AG09319 (cell line): ENCODE measurements at regions not wholly inside any gene's neighbourhood (a gene's known extent, or its start where the extent isn't known, plus 50 kb on each side); places are given as distances from the start of the nearest gene placed in this dataset.

ENCODE experiments used
- DNase-seq: peaks from one replicate; pipeline ENCODE4 v3.0.0-alpha.2; 2010; ENCODE audit warnings: low read depth; ENCODE audit errors: extremely low read depth
- TF ChIP-seq, protein P1 (sequence below): IDR thresholded peaks from 2 replicates; pipeline ENCODE4 v1.5.1; 2011; ENCODE audit warnings: low read depth, mild to moderate bottlenecking, inconsistent platforms, low read length, moderate library complexity

DNA sequence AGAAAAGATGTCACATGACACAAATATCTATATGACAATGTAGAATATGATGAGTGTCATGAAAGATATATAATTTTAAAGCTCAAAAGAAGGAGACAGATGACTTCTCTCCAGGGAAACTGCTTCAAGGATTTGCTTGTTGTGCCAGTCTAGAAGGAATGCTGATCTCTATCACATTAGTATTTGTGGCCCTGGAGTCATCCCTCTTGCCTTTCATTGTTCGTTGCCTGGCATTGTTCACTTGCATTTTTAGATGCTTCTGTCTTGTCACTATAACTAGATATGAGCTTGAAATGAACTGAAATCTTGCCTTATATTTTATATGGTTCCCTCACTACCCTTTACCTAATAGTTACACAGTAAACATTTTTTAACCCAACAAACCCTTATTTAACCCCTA, 207.5 kb downstream of the ZNF608 start:
- no peak for DNase-seq
- TF ChIP-seq, protein P1, sequence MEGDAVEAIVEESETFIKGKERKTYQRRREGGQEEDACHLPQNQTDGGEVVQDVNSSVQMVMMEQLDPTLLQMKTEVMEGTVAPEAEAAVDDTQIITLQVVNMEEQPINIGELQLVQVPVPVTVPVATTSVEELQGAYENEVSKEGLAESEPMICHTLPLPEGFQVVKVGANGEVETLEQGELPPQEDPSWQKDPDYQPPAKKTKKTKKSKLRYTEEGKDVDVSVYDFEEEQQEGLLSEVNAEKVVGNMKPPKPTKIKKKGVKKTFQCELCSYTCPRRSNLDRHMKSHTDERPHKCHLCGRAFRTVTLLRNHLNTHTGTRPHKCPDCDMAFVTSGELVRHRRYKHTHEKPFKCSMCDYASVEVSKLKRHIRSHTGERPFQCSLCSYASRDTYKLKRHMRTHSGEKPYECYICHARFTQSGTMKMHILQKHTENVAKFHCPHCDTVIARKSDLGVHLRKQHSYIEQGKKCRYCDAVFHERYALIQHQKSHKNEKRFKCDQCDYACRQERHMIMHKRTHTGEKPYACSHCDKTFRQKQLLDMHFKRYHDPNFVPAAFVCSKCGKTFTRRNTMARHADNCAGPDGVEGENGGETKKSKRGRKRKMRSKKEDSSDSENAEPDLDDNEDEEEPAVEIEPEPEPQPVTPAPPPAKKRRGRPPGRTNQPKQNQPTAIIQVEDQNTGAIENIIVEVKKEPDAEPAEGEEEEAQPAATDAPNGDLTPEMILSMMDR: no peak

DNA sequence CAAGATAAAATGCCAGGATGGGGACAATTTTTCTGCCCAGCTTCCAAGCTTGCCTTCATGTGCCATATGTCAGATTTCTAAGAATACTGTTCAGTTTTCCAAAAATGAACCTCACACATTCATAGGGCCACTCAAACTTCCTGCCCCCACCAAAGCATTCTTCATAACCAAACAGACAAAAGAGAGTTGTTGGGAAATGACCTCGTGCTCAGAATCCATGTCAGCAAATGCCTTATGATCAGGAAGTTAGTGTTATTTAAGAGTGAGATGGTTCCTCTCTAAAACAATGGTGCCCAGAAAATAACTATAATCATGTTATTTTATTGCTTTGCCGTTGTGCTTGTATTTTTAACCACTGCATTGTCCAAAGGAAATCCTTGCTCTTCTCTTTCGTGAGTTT, 208.2 kb downstream of the ZNF608 start:
- DNase-seq: no peak
- TF ChIP-seq, protein P1: no peak

DNA sequence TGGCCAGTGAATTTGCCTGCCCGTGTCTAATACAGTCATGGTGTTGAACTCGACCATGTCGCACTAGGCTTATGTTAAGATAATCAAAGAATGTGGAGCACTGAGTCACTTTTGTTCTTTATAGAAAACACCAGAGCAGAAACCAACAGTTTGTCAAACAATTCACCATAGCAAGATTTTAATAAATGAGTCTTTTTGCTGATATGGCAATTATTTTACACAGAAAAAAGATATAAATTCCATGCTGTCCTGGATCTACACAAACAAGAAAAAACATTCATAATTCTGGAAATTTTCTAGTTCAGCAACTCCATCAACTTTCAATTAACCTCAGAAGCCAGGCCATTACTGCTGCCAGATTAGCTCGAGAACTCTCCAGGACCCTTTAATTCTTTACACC, 208.9 kb downstream of the ZNF608 start:
- no peak for DNase-seq
- TF ChIP-seq, protein P1: no peak

DNA sequence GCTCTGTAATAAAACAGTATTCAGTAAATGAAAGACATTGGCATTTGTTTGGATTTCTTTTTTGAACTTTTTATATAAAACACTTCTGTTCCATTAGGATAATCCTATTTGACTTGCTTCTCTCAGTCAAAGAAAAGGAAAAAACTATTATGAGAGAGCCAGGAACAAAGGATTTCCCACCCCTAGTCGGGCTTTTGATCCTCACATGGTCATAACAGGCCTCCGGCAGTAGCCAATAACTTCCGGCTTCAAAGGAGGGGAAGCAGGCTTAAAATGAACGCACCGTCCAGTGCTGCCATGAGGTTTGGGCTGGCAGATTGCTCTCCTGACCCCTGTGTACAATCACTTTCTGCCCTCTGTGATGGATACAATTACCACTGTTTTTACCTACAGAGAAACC, 209.3 kb downstream of the ZNF608 start:
- no peak for DNase-seq
- TF ChIP-seq, protein P1: no peak

DNA sequence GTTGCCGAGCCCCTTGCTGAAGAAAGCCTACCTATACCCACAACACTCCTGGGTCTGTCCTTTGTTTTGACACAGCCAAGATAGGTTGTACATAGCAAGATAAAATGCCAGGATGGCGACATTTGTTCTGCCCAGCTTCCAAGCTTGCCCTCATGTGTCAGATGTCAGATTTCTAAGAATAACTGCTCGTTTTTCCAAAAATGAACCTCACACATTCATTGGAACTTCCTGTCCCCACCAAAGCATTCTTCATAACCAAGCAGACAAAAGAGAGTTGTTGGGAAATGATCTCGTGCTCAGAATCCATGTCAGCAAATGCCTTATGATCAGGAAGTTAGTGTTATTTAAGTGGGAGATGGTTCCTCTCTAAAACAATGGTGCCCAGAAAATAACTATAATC, 210.1 kb downstream of the ZNF608 start:
- no peak for DNase-seq
- TF ChIP-seq, protein P1: no peak

DNA sequence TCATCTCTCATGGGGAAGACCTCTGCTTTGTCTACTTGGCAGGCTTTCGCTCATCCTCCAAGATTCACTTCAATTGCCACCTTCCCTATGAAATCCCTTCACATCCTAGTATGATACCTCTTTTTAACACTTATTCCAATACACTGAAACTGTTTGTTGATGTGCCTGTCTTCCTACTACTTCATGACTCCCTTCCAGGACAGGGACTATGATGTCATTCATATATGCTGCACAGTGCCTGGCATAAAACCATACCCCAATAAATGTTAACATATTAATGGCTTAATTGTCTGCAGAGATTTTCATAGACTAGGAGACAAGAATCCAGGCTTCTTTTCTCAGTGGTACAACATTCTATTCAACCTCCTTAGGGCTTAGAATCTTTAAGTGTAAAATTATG, 215.5 kb downstream of the ZNF608 start:
- no peak for DNase-seq
- TF ChIP-seq, protein P1: no peak

DNA sequence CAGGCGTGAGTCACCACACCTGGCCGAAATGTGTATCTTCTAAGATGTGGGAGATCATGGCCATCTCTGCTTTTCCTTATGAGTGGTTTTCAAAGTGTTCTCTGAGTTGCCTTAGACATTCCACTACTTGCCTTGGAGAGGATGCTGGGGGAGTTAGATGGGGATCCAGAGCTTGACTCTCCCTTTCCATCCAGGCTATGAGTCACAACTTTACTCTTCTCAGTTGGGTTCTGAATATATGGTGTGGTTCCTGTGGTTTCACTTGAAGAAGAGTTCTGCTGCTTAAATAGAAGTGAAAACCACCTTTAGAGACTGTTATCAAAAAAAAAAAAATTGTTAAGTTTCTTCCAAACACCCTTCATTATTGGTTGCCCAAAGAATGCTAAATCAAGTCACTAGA, 217.6 kb downstream of the ZNF608 start:
- TF ChIP-seq, protein P1: no peak
- DNase-seq: no peak
